ENCODE measurements at regions not wholly inside any gene's neighbourhood (a gene's known extent, or its start where the extent isn't known, plus 50 kb on each side); places are given as distances from the start of the nearest gene placed in this dataset.

- intact Hi-C loops (cut with micrococcal nuclease; ENCODE audit: unreplicated experiment), result no loop called here
- ChIA-PET POLR2A (interaction anchor here (0.6 kb wide), 1 partner anchor 9 kb away, joined by 3 read pairs; no protein-coding TSS in a partner anchor), CTCF (no interaction called here)
Measured at GRCh38 chr7:131159961-131160361, 167.7 kb upstream of the MKLN1 start.

GRCh38 chr7:131161103-131161502, 166.6 kb upstream of the MKLN1 start:
- BruUV-seq (replicated peaks), result no TSS peak
- H3K36me3 Mint-ChIP-seq (ENCODE audit: insufficient read depth, unreplicated experiment), result no peaks in the 10 kb centered on the region
- ChIA-PET POLR2A (no interaction called here), CTCF (interaction anchor here (0.6 kb wide), 2 partner anchors 133 to 273 kb away, joined by 3 to 9 read pairs; no protein-coding TSS in a partner anchor)
- H3K9me3 Mint-ChIP-seq (ENCODE audit: unreplicated experiment), result no peaks in the 10 kb centered on the region
- DNase-seq, result no peak
- Histone ChIP-seq H3K36me3 (ENCODE audit: control insufficient read depth, insufficient read depth, low read length) (no peaks in the 10 kb centered on the region), H3K27me3 (replicated peaks; ENCODE audit: control insufficient read depth, insufficient read depth, low read length) (no peaks in the 10 kb centered on the region), H3K9me3 (no peaks in the 10 kb centered on the region), H3K4me1 (no peaks in the 10 kb centered on the region), H3K4me3 (ENCODE audit: low read depth, low read length) (no peak overlapping the region)
- intact Hi-C loops (cut with micrococcal nuclease; ENCODE audit: unreplicated experiment), result no loop called here
- H3K27me3 Mint-ChIP-seq (ENCODE audit: insufficient read depth, unreplicated experiment), result peaks cover 11% of the 10 kb centered on the region
- H3K4me3 Mint-ChIP-seq (ENCODE audit: unreplicated experiment), result no peak overlapping the region
- H3K27ac Mint-ChIP-seq (ENCODE audit: unreplicated experiment), result no peak overlapping the region
- no peaks in the 10 kb centered on the region for H3K4me1 Mint-ChIP-seq (ENCODE audit: low read depth, unreplicated experiment)
- TF ChIP-seq CTCF (IDR thresholded peaks at IDR 0.05; ENCODE audit: insufficient read depth in 1 of 2, low read depth in 1 of 2, low read length in 1 of 2, severe bottlenecking in 1 of 2, unreplicated experiment in 1 of 2), result no peak

More at GRCh38 chr7:131159961-131160361, 167.7 kb upstream of the MKLN1 start:
- Mint-ChIP-seq H3K9me3 (ENCODE audit: unreplicated experiment) (no peaks in the 10 kb centered on the region), H3K27ac (ENCODE audit: unreplicated experiment) (no peak overlapping the region), H3K4me1 (ENCODE audit: low read depth, unreplicated experiment) (no peaks in the 10 kb centered on the region), H3K27me3 (ENCODE audit: insufficient read depth, unreplicated experiment) (peaks cover 14% of the 10 kb centered on the region), H3K4me3 (ENCODE audit: unreplicated experiment) (no peak overlapping the region), H3K36me3 (ENCODE audit: insufficient read depth, unreplicated experiment) (no peaks in the 10 kb centered on the region)
- H3K4me1 ChIP-seq, result no peaks in the 10 kb centered on the region
- H3K4me3 ChIP-seq (ENCODE audit: low read depth, low read length), result no peak overlapping the region
- no peak for DNase-seq
- BruUV-seq (replicated peaks), result no TSS peak
- no peaks in the 10 kb centered on the region for H3K36me3 ChIP-seq (ENCODE audit: control insufficient read depth, insufficient read depth, low read length)
- no peak for TF ChIP-seq CTCF (IDR thresholded peaks at IDR 0.05; ENCODE audit: insufficient read depth in 1 of 2, low read depth in 1 of 2, low read length in 1 of 2, severe bottlenecking in 1 of 2, unreplicated experiment in 1 of 2)
- no peaks in the 10 kb centered on the region for H3K27me3 ChIP-seq (replicated peaks; ENCODE audit: control insufficient read depth, insufficient read depth, low read length)
- no peaks in the 10 kb centered on the region for H3K9me3 ChIP-seq

GRCh38 chr7:131164025-131164925, 163.4 kb upstream of the MKLN1 start:
- no peak for TF ChIP-seq CTCF (IDR thresholded peaks at IDR 0.05; ENCODE audit: insufficient read depth in 1 of 2, low read depth in 1 of 2, low read length in 1 of 2, severe bottlenecking in 1 of 2, unreplicated experiment in 1 of 2)
- H3K36me3 Mint-ChIP-seq (ENCODE audit: insufficient read depth, unreplicated experiment), result no peaks in the 10 kb centered on the region
- H3K4me1 ChIP-seq, result no peaks in the 10 kb centered on the region
- CTCF ChIA-PET, result interaction anchor here (0.6 to 0.7 kb wide), 2 partner anchors 199 to 267 kb away, joined by 3 to 4 read pairs; no protein-coding TSS in a partner anchor
- H3K9me3 ChIP-seq, result no peaks in the 10 kb centered on the region
- intact Hi-C loops (cut with micrococcal nuclease; ENCODE audit: unreplicated experiment), result no loop called here
- no peak for DNase-seq
- no peaks in the 10 kb centered on the region for H3K4me1 Mint-ChIP-seq (ENCODE audit: low read depth, unreplicated experiment)
- BruUV-seq (replicated peaks), result no TSS peak
- peaks cover 5% of the 10 kb centered on the region for H3K27me3 Mint-ChIP-seq (ENCODE audit: insufficient read depth, unreplicated experiment)
- no peak overlapping the region for H3K4me3 ChIP-seq (ENCODE audit: low read depth, low read length)
- H3K9me3 Mint-ChIP-seq (ENCODE audit: unreplicated experiment), result no peaks in the 10 kb centered on the region
- POLR2A ChIA-PET, result no interaction called here
- H3K4me3 Mint-ChIP-seq (ENCODE audit: unreplicated experiment), result no peak overlapping the region
- no peaks in the 10 kb centered on the region for H3K36me3 ChIP-seq (ENCODE audit: control insufficient read depth, insufficient read depth, low read length)
- no peaks in the 10 kb centered on the region for H3K27me3 ChIP-seq (replicated peaks; ENCODE audit: control insufficient read depth, insufficient read depth, low read length)
- no peak overlapping the region for H3K27ac Mint-ChIP-seq (ENCODE audit: unreplicated experiment)
